Urothelium cell line (cell line): ENCODE measurements at regions not wholly inside any gene's neighbourhood (a gene's known extent, or its start where the extent isn't known, plus 50 kb on each side); places are given as distances from the start of the nearest gene placed in this dataset.
"Not testable (repeated sequence)": the region's sequence is repeated elsewhere in the genome, so short reads cannot be mapped to it uniquely, and the experiment has no call there.

ENCODE experiments used
- DNase-seq: peaks from one replicate; pipeline ENCODE4 v3.0.0; 2011; ENCODE audit warnings: low spot score, mixed read lengths
- FAIRE-seq: peaks from 2 replicates; lab custom pipeline; 2011; peaks lifted over from hg19 to GRCh38; lab: Jason Lieb, UNC

DNA sequence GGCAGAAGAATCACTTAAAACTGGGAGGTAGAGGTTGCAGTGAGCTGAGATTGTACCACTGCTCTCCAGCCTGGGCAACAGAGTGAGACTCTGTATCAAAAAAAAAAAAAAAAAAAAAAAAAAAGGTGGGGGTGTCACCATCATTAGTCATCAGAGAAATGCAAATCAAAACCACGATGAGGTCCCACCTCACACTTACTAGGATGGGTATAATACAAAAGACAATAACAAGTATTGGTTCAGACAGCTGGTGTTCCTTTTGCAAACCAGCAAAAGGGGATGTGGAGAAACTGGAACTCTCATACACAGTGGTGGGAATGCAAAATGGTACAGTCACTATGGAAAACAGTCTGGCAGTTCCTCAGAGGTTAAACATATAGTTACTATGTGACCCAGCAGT is 78.7 kb upstream of the TSC22D2 start:
- FAIRE-seq (no peak), DNase-seq (no peak)

- FAIRE-seq (no peak), DNase-seq (no peak)
These were observed 79.5 kb upstream of the TSC22D2 start for GRCh38 chr3:150328654-150329040.

DNA sequence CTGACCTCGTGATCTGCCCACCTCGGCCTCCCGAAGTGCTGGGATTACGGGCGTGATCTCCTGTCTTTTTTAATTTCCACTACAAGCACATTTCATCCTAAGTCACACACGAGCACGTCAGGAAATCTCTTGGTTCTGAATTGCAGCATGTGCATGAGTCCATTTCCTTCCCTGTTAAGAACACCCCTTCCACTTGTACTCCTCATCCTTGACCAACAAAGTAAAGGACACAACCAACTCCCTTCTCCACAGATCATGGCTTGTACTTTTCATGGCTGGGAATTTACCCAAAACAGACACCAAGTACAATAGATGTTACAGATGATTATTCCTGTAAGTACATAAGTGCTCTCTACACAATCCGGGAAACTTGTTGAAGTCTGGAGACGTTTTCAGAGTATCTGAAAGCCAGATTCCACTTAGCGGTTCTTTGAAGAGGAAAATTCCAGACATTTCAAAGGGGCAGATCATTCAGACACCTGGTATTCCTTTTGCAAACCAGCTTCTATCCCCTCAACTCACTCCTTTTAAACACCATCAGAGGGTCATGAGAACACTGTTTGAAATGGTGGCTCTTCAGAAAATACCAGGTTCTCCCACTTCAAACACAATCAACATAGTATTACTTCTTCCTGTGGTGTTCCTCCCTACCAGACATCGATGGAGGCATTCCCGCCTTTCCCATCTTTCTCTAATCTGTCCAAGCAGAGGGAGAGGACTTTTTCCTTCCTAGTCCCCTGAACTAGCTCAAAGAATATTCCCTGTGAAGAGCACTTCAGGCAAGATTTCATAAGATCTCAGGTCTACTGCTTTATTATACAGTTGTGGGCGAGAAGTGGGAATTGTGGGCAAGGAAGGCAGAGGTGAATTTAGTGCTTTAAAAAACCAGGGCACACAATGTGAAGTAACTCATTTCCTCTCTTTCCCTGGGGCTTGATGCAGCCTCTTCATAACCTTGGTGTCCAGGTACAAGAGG is 80.1 kb upstream of the TSC22D2 start:
- no peak for DNase-seq
- FAIRE-seq = no peak

DNA sequence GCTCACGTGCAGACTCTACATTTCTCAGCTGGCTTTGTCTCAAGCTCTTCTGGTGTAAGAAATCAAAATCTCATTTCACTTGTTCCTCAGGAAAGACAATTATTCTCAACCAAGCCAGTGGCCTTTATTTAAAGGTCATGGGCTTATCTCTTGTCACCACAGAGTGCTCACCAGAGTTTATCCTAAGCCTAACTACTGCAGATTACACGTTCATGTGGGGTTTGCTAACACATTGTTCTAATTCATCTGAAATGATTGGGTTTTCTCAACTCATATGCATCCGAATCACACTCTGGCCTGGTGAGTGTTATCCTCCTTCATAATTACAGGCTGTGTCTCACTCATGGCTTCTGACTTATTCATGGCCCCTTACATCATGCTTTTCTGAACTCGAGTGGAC is 83.3 kb upstream of the TSC22D2 start:
- FAIRE-seq = no peak
- DNase-seq = no peak

DNA sequence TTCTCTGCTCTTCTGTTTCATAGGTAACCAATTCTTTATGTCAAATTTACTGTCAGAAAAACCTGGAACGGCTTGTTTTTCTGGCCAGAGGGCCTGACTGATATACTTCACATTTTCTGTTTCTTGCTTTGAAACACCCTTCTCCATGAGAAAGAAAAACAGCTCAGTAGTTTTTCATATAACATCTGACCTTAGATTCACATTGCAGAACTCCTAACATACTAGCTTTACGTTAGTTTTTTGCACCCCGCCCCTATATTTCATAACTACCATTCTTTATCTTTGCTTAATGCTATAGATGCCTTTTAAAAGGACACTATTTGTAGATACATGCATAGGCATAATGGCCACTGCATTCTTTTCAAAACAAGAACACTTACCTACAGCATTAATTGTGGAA is 83.9 kb upstream of the TSC22D2 start:
- FAIRE-seq (no peak), DNase-seq (no peak)

GRCh38 chr3:150323770-150324169 is 84.3 kb upstream of the TSC22D2 start:
- FAIRE-seq (no peak), DNase-seq (no peak)

DNA sequence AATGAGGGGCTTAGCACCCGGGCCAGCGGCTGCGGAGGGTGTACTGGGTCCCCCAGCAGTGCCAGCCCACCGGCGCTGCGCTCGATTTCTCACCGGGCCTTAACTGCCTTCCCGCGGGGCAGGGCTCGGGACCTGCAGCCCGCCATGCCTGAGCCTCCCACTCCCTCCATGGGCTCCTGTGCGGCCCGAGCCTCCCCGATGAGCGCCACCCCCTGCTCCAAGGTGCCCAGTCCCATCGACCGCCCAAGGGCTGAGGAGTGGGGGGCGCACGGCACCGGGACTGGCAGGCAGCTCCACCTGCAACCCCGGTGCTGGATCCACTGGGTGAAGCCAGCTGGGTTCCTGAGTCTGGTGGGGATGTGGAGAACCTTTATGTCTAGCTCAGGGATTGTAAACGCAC is 85.0 kb upstream of the TSC22D2 start:
- not testable (repeated sequence) for FAIRE-seq, DNase-seq

- not testable (repeated sequence) for FAIRE-seq, DNase-seq
These were observed 87.1 kb upstream of the TSC22D2 start for GRCh38 chr3:150320971-150321370.

DNA sequence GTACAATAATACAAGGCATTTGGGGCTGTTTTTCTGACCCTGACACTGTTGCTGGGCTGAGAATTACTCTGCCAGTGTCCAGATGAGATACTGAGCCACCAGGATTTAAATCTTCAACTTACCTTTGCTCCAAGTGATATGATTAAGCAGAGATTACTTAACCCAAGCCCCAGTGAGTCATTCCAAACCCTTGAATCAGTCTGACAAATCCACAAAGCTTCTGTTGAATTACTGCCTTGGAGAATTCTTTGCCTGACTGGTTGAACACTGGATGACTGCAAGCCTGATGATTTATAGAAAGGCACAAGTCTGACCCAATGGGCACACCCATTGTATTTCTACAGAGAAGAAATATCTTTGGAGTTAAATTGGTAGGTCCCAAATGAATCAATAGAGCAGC is 88.2 kb upstream of the TSC22D2 start:
- DNase-seq = peak; percentile 72

DNA sequence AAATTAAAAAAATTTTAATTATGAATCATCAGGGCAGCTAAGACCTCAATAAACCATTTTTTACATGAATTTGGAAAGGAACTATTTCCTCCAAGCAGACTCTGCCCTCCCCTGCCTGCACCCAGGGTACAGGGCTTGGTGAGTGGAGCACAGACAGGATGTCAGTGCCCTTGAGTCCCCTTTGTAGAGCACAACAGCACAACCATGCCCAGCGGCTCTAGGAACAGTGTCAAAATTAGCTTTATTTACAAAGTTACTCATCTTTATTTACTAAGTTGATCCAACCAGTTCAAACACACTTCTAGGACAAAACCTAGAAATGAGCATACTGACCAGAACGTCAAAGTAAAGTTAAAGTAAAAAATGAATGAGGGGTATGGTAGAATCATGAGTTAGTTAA is 90.6 kb upstream of the TSC22D2 start:
- FAIRE-seq = no peak

More for the DNA sequence above, 88.2 kb upstream of the TSC22D2 start:
- FAIRE-seq = no peak

GRCh38 chr3:150315721-150316120 is 92.4 kb upstream of the TSC22D2 start:
- FAIRE-seq (no peak), DNase-seq (no peak)

More for the DNA sequence above, 90.6 kb upstream of the TSC22D2 start:
- no peak for DNase-seq

GRCh38 chr3:150314248-150315004 is 93.7 kb upstream of the TSC22D2 start:
- DNase-seq (no peak), FAIRE-seq (no peak)

DNA sequence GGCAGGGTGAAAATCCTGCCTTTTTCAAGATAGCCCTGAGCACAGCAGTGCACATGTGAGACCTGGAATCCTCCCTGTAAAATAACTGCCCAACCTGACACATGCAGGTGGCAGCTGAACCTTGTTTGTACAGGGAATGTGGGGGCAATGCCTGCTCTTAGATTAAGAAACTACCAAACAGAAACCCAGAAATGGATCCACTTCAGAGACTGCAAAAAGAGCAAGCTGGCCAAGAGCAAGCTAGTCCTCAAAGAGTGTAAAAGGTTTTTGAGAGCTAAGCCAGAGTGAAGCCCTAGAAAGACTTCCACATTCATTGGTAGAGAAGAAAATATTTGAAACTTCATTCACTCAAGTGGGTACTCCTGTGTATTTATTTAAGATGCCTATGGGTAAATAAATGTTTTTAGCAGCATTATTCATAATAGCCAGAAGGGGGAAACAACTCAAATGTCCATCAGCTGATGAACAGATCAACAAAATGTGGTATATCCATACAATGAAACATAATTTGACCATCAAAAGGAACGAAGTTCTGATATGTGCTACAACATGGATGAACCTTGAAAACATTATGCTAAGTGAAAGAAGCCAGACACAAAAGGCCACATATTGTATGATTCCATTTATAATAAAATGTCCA is 96.0 kb upstream of the TSC22D2 start:
- no peak for DNase-seq
- no peak for FAIRE-seq

GRCh38 chr3:150311156-150311555 is 96.9 kb upstream of the TSC22D2 start:
- DNase-seq (no peak), FAIRE-seq (no peak)

DNA sequence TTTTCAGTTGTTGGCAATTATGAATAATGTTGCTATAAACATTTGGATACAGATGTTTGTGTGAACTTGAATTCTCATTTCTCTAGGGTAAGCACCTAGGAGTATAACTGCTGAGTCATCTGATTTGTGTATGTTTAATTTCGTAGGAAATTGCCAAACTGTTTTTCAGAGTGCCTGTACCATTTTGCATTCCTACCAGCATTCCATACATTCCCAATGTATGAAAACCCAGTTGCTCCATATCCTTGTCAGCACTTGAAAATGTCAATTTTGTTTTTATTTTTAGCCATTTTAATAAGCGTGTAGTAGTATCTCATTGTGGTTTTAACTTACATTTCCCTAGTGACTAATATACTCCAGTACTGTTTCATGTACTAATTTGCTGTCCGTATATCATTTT is 98.5 kb upstream of the TSC22D2 start:
- DNase-seq (no peak), FAIRE-seq (no peak)

DNA sequence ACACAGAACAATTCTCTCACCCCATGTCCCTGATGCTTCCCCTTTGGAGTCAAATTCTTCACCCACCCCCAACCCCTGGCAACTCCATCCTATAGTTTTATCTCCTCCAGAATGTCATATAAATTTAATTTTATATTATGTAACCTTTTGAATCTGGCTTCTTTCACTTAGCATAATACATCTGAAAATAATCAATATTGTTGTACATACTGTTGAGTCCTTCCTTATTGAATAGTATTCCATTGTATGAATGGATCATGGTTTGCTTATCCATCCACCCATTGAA is 98.9 kb upstream of the TSC22D2 start:
- FAIRE-seq (no peak), DNase-seq (no peak)

DNA sequence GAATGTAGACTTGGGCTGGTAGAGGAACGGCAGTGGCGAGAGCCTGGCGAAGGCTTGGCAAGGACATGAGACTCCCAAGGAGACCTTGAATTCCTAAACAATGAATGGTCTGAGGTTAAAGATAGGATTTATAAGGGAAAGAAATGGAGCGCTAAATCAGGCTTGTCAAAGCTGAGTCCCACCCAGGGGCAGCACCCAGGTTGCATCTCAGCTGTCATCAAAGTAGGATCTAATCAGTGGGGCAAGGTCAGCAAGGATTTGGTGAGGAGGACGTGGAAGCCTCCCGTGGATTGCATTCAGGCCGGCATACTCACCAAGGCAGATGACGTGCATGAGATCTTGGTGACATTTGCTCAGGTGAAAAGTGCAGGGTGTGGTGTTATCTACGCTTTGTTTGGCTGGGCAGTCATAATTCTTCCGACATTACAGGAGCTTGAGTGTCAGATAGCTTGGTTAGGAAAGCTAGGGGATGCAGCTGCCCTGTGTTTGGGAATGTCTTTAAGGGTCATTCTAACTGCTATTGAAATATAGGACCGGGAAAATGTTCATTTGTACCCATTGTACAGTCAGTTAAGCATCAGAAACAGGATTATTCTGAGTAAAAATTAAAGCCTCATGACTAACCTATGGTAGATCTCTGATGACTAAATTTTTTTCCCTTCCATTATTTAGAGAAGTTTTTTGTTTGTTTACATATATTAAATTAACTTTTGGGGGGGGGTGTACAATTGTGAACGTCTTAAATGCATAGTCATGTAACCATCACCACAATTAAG is 99.4 kb upstream of the TSC22D2 start:
- FAIRE-seq (no peak), DNase-seq (peak; percentile 63)

DNA sequence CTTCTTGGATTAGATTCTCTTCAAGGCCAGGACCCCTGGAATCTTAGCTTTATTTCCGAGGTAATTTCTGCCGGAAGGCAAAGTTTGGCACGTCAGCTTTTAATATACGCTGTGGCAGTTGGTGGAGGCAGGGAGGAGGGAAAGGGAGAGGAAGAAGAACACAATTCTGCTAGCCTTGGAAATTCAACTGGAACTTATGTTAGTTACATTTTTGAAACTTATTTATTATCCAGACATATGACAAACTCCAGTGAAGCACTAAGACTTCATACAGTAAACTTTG is 100.1 kb upstream of the TSC22D2 start:
- no peak for DNase-seq
- FAIRE-seq = no peak

GRCh38 chr3:150307311-150308036 is 100.6 kb upstream of the TSC22D2 start:
- FAIRE-seq (no peak), DNase-seq (no peak)

GRCh38 chr3:150306906-150307305 is 101.2 kb upstream of the TSC22D2 start:
- no peak for FAIRE-seq
- DNase-seq = no peak
